Liver (tissue), 8 donors: ENCODE measurements at regions not wholly inside any gene's neighbourhood (a gene's known extent, or its start where the extent isn't known, plus 50 kb on each side); places are given as distances from the start of the nearest gene placed in this dataset.

ENCODE experiments used
- DNase-seq: peaks from one replicate; pipeline ENCODE4 v3.0.0-alpha.2; 2017; ENCODE audit warnings: low spot score
- H3K27ac ChIP-seq, 2 donors: one replicate each; pipeline ENCODE4 v1.7.0; 2013; ENCODE audit warnings: inconsistent platforms in 2 of 2, low read length in 2 of 2, control low read depth in 1 of 2, low read depth in 1 of 2, mild to moderate bottlenecking in 1 of 2
- H3K27me3 ChIP-seq, 4 donors: one replicate each; pipeline versions ENCODE4 v1.6.1 to v1.7.0; 2013; ENCODE audit warnings: low read length in 3 of 4, inconsistent platforms in 1 of 4, mild to moderate bottlenecking in 1 of 4, moderate library complexity in 1 of 4; ENCODE audit not compliant: control insufficient read depth in 4 of 4, insufficient read depth in 4 of 4
- H3K36me3 ChIP-seq, 4 donors: one replicate each; pipeline versions ENCODE4 v1.6.1 to v1.7.0; 2013; ENCODE audit warnings: low read length in 3 of 4, mild to moderate bottlenecking in 3 of 4, low read depth in 1 of 4, moderate library complexity in 1 of 4; ENCODE audit not compliant: control insufficient read depth in 4 of 4, insufficient read depth in 3 of 4
- H3K4me1 ChIP-seq, 4 donors: one replicate each; pipeline versions ENCODE4 v1.6.1 to v1.7.0; 2013; ENCODE audit warnings: low read length in 3 of 4, mild to moderate bottlenecking in 3 of 4, moderate library complexity in 1 of 4; ENCODE audit not compliant: control insufficient read depth in 4 of 4, insufficient read depth in 4 of 4
- H3K4me3 ChIP-seq, 3 donors: one replicate each; pipeline versions ENCODE4 v1.6.1 to v1.7.0; 2013; ENCODE audit warnings: low read length in 3 of 3, control low read depth in 1 of 3, low read depth in 1 of 3, mild to moderate bottlenecking in 1 of 3
- H3K9ac ChIP-seq, 2 donors: one replicate each; pipeline ENCODE4 v1.7.0; 2013; ENCODE audit warnings: low read length in 2 of 2, mild to moderate bottlenecking in 2 of 2, moderate library complexity in 2 of 2, control low read depth in 1 of 2, low read depth in 1 of 2
- H3K9me3 ChIP-seq, 4 donors: one replicate each; pipeline versions ENCODE4 v1.6.1 to v1.7.0; 2013; ENCODE audit warnings: low read length in 3 of 4; ENCODE audit not compliant: control insufficient read depth in 4 of 4
- ATF3 ChIP-seq: IDR thresholded peaks from 2 replicates; pipeline ENCODE4 v1.6.1; 2016; ENCODE audit warnings: antibody characterized with exemption
- CTCF ChIP-seq: fragments of 150-350 bp; IDR thresholded peaks from 2 replicates; pipeline ENCODE4 v1.5.1; 2017; ENCODE audit warnings: improper control_type of control experiment, low read depth, low read length; ENCODE audit not compliant: missing input control
- EGR1 ChIP-seq, 2 donors: IDR thresholded peaks; 2 replicates each; pipeline ENCODE4 v1.6.1; 2016 to 2018; ENCODE audit warnings: antibody characterized with exemption in 2 of 2, low read depth in 2 of 2
- FOXA1 ChIP-seq: IDR thresholded peaks from 2 replicates; pipeline ENCODE4 v1.6.1; 2016; ENCODE audit warnings: antibody characterized with exemption
- FOXA2 ChIP-seq: IDR thresholded peaks from 2 replicates; pipeline ENCODE4 v1.6.1; 2016; ENCODE audit warnings: antibody characterized with exemption
- GABPA ChIP-seq, 2 donors: IDR thresholded peaks in 1 of 2; conservative IDR thresholded peaks in 1 of 2; 2 replicates each; pipeline ENCODE4 v1.6.1; 2016; ENCODE audit warnings: antibody characterized with exemption in 2 of 2, mild to moderate bottlenecking in 1 of 2, moderate library complexity in 1 of 2
- HNF4G ChIP-seq: IDR thresholded peaks from 2 replicates; pipeline ENCODE4 v1.6.1; 2016; ENCODE audit warnings: antibody characterized with exemption
- JUND ChIP-seq, 2 donors: IDR thresholded peaks; 2 replicates each; pipeline ENCODE4 v1.6.1; 2016; ENCODE audit warnings: antibody characterized with exemption in 2 of 2
- MAX ChIP-seq: IDR thresholded peaks from 2 replicates; pipeline ENCODE4 v1.6.1; 2016; ENCODE audit warnings: antibody characterized with exemption
- NR2F2 ChIP-seq: IDR thresholded peaks from 2 replicates; pipeline ENCODE4 v1.6.1; 2016; ENCODE audit warnings: antibody characterized with exemption
- RXRA ChIP-seq, 2 donors: IDR thresholded peaks; 2 replicates each; pipeline ENCODE4 v1.6.1; 2017 to 2018; ENCODE audit warnings: antibody characterized with exemption in 2 of 2, mild to moderate bottlenecking in 1 of 2
- SP1 ChIP-seq: IDR thresholded peaks from 2 replicates; pipeline ENCODE4 v1.6.1; 2018; ENCODE audit warnings: antibody characterized with exemption, mild to moderate bottlenecking
- TAF1 ChIP-seq: conservative IDR thresholded peaks from 2 replicates; pipeline ENCODE4 v1.6.1; 2016; ENCODE audit warnings: antibody characterized with exemption, mild to moderate bottlenecking
- YY1 ChIP-seq: IDR thresholded peaks from 2 replicates; pipeline ENCODE4 v1.6.1; 2016; ENCODE audit warnings: antibody characterized with exemption, mild to moderate bottlenecking
- ZBTB33 ChIP-seq: IDR thresholded peaks from 2 replicates; pipeline ENCODE4 v1.6.1; 2016; ENCODE audit warnings: antibody characterized with exemption
- WGBS: extraction: QIAGEN DNeasy Blood & Tissue Kit; methylation state at CpG from one replicate; pipeline ENCODE4 v1.1.7; 2013; 5-methylcytosine and 5-hydroxymethylcytosine counted together
- TF ChIP-seq, protein P1 (sequence below): IDR thresholded peaks from 2 replicates; pipeline ENCODE4 v1.6.1; 2016; ENCODE audit warnings: antibody characterized with exemption, mild to moderate bottlenecking
- donor health status: healthy.
- donor health status: healthy.
- donor health status: healthy.
- donor health status: healthy.
- donor health status: healthy.

- no peak overlapping the region for H3K4me3 ChIP-seq
- H3K4me1 ChIP-seq: no peaks in the 10 kb centered on the region
- no peak overlapping the region for H3K9ac ChIP-seq
- no peaks in the 10 kb centered on the region for H3K27me3 ChIP-seq
- no peaks in the 10 kb centered on the region for H3K36me3 ChIP-seq
- no peaks in the 10 kb centered on the region for H3K9me3 ChIP-seq
- 88% methylated on average over 3 of the region's 3 CpGs for WGBS
- no peak for DNase-seq
- H3K27ac ChIP-seq: no peak overlapping the region
- TF ChIP-seq FOXA1 (no peak), MAX (no peak)
Measured at GRCh38 chr3:77859156-77859555, 819.3 kb downstream of the ROBO2 start.

GRCh38 chr3:77868725-77869124 lies 828.8 kb downstream of the ROBO2 start:
- Histone ChIP-seq H3K9ac (no peak overlapping the region), H3K36me3 (no peaks in the 10 kb centered on the region), H3K4me3 (no peak overlapping the region), H3K9me3 (no peaks in the 10 kb centered on the region), H3K4me1 (no peaks in the 10 kb centered on the region), H3K27ac (no peak overlapping the region), H3K27me3 (no peaks in the 10 kb centered on the region)
- DNase-seq: no peak
- WGBS: 62% methylated on average over 2 of the region's 2 CpGs
- TF ChIP-seq ZBTB33 (no peak), JUND (IDR thresholded peaks at IDR 0.05) (no peak), GABPA (IDR thresholded peaks at IDR 0.05 in 1 of 2, conservative IDR thresholded peaks at IDR 0.05 in 1 of 2) (no peak), EGR1 (IDR thresholded peaks at IDR 0.05; ENCODE audit: low read depth in 2 of 2) (no peak), FOXA2 (no peak), SP1 (no peak), TAF1 (no peak), FOXA1 (no peak), MAX (no peak), YY1 (no peak), ATF3 (no peak), NR2F2 (no peak), CTCF (no peak), RXRA (IDR thresholded peaks at IDR 0.05) (no peak), HNF4G (no peak)
- TF ChIP-seq, protein P1, sequence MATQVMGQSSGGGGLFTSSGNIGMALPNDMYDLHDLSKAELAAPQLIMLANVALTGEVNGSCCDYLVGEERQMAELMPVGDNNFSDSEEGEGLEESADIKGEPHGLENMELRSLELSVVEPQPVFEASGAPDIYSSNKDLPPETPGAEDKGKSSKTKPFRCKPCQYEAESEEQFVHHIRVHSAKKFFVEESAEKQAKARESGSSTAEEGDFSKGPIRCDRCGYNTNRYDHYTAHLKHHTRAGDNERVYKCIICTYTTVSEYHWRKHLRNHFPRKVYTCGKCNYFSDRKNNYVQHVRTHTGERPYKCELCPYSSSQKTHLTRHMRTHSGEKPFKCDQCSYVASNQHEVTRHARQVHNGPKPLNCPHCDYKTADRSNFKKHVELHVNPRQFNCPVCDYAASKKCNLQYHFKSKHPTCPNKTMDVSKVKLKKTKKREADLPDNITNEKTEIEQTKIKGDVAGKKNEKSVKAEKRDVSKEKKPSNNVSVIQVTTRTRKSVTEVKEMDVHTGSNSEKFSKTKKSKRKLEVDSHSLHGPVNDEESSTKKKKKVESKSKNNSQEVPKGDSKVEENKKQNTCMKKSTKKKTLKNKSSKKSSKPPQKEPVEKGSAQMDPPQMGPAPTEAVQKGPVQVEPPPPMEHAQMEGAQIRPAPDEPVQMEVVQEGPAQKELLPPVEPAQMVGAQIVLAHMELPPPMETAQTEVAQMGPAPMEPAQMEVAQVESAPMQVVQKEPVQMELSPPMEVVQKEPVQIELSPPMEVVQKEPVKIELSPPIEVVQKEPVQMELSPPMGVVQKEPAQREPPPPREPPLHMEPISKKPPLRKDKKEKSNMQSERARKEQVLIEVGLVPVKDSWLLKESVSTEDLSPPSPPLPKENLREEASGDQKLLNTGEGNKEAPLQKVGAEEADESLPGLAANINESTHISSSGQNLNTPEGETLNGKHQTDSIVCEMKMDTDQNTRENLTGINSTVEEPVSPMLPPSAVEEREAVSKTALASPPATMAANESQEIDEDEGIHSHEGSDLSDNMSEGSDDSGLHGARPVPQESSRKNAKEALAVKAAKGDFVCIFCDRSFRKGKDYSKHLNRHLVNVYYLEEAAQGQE: no peak
